ENCODE measurements at regions not wholly inside any gene's neighbourhood (a gene's known extent, or its start where the extent isn't known, plus 50 kb on each side); places are given as distances from the start of the nearest gene placed in this dataset.
A peak's percentile ranks its signal among the peaks of the same experiment; 100 is the strongest.

DNA sequence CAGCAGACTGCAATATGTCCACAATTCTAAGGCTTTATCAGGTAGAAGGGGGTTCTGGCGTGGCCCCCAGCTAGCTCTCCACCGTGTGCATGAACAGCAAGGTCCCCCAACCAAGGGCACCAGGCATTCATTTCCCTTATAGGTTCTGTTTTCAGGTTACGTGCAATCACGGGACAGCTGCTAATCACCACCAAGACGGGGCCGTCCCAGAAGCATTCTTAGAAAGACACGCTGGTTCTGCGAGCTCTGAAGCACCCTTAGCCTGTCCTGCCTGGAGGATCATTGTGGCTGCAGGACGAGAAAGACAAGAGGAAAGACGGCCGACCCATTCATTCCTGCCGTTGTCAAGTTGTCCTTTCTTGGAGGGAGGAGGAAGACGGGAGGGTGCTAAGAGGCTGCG, 302.9 kb downstream of the SOX9 start:
- Mint-ChIP-seq H3K27me3 (ENCODE audit: insufficient read depth, unreplicated experiment) (no peaks in the 10 kb centered on the region), H3K9me3 (ENCODE audit: unreplicated experiment) (peaks cover 6% of the 10 kb centered on the region), H3K4me1 (ENCODE audit: low read depth, unreplicated experiment) (peaks cover 52% of the 10 kb centered on the region), H3K36me3 (ENCODE audit: insufficient read depth, unreplicated experiment) (peaks cover 37% of the 10 kb centered on the region), H3K4me3 (ENCODE audit: unreplicated experiment) (no peak overlapping the region), H3K27ac (ENCODE audit: unreplicated experiment) (peak overlapping the region; percentile 70)
- CTCF ChIA-PET = no interaction called here
- intact Hi-C loops (cut with micrococcal nuclease; ENCODE audit: unreplicated experiment) = no loop called here
- POLR2A ChIA-PET = no interaction called here
- DNase-seq = no peak
- H3K9me3 ChIP-seq = no peaks in the 10 kb centered on the region
- peaks cover 53% of the 10 kb centered on the region for H3K4me1 ChIP-seq
- no peaks in the 10 kb centered on the region for H3K27me3 ChIP-seq (replicated peaks; ENCODE audit: control insufficient read depth, insufficient read depth, low read length)
- TF ChIP-seq, protein P1, sequence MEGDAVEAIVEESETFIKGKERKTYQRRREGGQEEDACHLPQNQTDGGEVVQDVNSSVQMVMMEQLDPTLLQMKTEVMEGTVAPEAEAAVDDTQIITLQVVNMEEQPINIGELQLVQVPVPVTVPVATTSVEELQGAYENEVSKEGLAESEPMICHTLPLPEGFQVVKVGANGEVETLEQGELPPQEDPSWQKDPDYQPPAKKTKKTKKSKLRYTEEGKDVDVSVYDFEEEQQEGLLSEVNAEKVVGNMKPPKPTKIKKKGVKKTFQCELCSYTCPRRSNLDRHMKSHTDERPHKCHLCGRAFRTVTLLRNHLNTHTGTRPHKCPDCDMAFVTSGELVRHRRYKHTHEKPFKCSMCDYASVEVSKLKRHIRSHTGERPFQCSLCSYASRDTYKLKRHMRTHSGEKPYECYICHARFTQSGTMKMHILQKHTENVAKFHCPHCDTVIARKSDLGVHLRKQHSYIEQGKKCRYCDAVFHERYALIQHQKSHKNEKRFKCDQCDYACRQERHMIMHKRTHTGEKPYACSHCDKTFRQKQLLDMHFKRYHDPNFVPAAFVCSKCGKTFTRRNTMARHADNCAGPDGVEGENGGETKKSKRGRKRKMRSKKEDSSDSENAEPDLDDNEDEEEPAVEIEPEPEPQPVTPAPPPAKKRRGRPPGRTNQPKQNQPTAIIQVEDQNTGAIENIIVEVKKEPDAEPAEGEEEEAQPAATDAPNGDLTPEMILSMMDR (IDR thresholded peaks at IDR 0.05; ENCODE audit: insufficient read depth in 1 of 2, low read depth in 1 of 2, low read length in 1 of 2, severe bottlenecking in 1 of 2, unreplicated experiment in 1 of 2) = no peak
- BruUV-seq (replicated peaks) = no TSS peak
- peaks cover 2% of the 10 kb centered on the region; the same call in 1 of the 2 replicates for H3K36me3 ChIP-seq (ENCODE audit: control insufficient read depth, insufficient read depth, low read length)
- no peak overlapping the region for H3K4me3 ChIP-seq (ENCODE audit: low read depth, low read length)

DNA sequence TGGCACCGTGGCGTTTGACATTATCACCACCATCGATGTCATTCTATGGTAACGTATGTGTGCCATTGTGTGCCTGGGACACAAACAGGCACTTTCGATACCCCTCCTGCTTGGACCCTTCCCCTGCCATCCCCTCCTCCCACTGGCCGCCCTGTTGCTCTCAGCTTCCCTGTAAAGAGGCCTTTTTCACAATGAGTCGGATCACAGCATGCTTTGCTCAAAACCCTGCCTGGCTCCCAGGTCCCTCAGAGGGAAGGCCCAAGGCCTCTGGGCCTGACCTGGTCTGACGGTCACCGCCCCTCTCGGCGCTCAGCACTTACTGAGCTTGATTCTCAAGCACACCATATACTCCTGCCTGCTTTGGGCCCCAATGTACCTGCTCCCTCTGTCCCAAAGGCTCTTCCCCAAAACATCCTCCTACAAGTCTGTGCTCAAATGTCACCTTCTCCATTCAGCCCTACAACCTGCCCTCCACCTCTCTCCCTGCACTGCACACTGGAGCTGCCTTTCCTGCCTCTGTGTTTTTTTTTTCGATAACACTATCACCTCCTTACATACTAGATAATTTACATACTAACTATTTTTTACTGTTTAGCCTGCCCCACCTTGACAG, 303.8 kb downstream of the SOX9 start:
- no peak overlapping the region for H3K4me3 ChIP-seq (ENCODE audit: low read depth, low read length)
- POLR2A ChIA-PET = no interaction called here
- Mint-ChIP-seq H3K4me1 (ENCODE audit: low read depth, unreplicated experiment) (peaks cover 61% of the 10 kb centered on the region), H3K36me3 (ENCODE audit: insufficient read depth, unreplicated experiment) (peaks cover 31% of the 10 kb centered on the region), H3K9me3 (ENCODE audit: unreplicated experiment) (no peaks in the 10 kb centered on the region), H3K27me3 (ENCODE audit: insufficient read depth, unreplicated experiment) (no peaks in the 10 kb centered on the region), H3K4me3 (ENCODE audit: unreplicated experiment) (no peak overlapping the region), H3K27ac (ENCODE audit: unreplicated experiment) (peak overlapping the region; percentile 60)
- no peaks in the 10 kb centered on the region for H3K27me3 ChIP-seq (replicated peaks; ENCODE audit: control insufficient read depth, insufficient read depth, low read length)
- no peaks in the 10 kb centered on the region for H3K9me3 ChIP-seq
- intact Hi-C loops (cut with micrococcal nuclease; ENCODE audit: unreplicated experiment) = no loop called here
- CTCF ChIA-PET = no interaction called here
- BruUV-seq (replicated peaks) = no TSS peak
- TF ChIP-seq, protein P1 (IDR thresholded peaks at IDR 0.05; ENCODE audit: insufficient read depth in 1 of 2, low read depth in 1 of 2, low read length in 1 of 2, severe bottlenecking in 1 of 2, unreplicated experiment in 1 of 2) = no peak
- H3K36me3 ChIP-seq (ENCODE audit: control insufficient read depth, insufficient read depth, low read length) = no peaks in the 10 kb centered on the region
- DNase-seq = no peak
- peaks cover 62% of the 10 kb centered on the region for H3K4me1 ChIP-seq

DNA sequence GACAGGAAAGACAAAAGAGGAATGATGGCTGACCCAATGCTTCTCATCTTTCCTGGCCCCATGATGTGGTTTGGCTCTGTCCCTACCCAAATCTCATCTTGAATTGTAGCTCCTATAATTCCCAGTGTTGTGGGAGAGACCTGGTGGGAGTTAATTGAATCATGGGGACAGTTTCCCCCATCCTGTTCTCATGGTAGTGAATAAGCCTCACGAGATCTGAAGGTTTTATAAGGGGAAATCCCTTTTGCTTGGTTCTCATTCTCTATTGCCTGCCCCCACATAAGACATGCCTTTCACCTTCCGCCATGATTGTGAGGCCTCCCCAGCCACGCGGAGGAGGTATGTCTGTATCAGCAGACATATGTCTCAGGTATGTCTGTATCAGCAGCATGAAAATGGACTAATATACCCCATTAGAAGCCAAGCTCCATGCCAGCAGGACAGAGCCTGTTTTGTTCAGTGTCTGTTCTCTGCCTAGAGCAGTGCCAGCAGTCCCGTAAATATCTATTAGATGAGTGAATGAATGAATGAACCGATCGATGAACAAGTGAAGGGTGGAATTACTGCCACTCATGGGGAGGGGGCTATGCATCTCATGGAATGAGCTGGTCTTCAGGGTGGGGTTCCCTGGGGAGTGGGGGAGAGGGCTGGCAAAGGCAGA, 304.4 kb downstream of the SOX9 start:
- H3K9me3 Mint-ChIP-seq (ENCODE audit: unreplicated experiment) = no peaks in the 10 kb centered on the region
- H3K36me3 Mint-ChIP-seq (ENCODE audit: insufficient read depth, unreplicated experiment) = peaks cover 27% of the 10 kb centered on the region
- intact Hi-C loops (cut with micrococcal nuclease; ENCODE audit: unreplicated experiment) = no loop called here
- no peak for DNase-seq
- H3K27me3 Mint-ChIP-seq (ENCODE audit: insufficient read depth, unreplicated experiment) = no peaks in the 10 kb centered on the region
- H3K4me1 Mint-ChIP-seq (ENCODE audit: low read depth, unreplicated experiment) = peaks cover 59% of the 10 kb centered on the region
- POLR2A ChIA-PET = no interaction called here
- TF ChIP-seq, protein P1 (IDR thresholded peaks at IDR 0.05; ENCODE audit: insufficient read depth in 1 of 2, low read depth in 1 of 2, low read length in 1 of 2, severe bottlenecking in 1 of 2, unreplicated experiment in 1 of 2) = no peak
- Histone ChIP-seq H3K27me3 (replicated peaks; ENCODE audit: control insufficient read depth, insufficient read depth, low read length) (no peaks in the 10 kb centered on the region), H3K4me1 (peaks cover 60% of the 10 kb centered on the region), H3K9me3 (no peaks in the 10 kb centered on the region), H3K36me3 (ENCODE audit: control insufficient read depth, insufficient read depth, low read length) (no peaks in the 10 kb centered on the region), H3K4me3 (ENCODE audit: low read depth, low read length) (no peak overlapping the region)
- no TSS peak for BruUV-seq (replicated peaks)
- H3K4me3 Mint-ChIP-seq (ENCODE audit: unreplicated experiment) = no peak overlapping the region
- CTCF ChIA-PET = no interaction called here
- peak overlapping the region; percentile 60 for H3K27ac Mint-ChIP-seq (ENCODE audit: unreplicated experiment)

All from Caco-2 (cell line).